ENCODE measurements at regions not wholly inside any gene's neighbourhood (a gene's known extent, or its start where the extent isn't known, plus 50 kb on each side); places are given as distances from the start of the nearest gene placed in this dataset.
"Not testable (repeated sequence)": the region's sequence is repeated elsewhere in the genome, so short reads cannot be mapped to it uniquely, and the experiment has no call there.

DNA sequence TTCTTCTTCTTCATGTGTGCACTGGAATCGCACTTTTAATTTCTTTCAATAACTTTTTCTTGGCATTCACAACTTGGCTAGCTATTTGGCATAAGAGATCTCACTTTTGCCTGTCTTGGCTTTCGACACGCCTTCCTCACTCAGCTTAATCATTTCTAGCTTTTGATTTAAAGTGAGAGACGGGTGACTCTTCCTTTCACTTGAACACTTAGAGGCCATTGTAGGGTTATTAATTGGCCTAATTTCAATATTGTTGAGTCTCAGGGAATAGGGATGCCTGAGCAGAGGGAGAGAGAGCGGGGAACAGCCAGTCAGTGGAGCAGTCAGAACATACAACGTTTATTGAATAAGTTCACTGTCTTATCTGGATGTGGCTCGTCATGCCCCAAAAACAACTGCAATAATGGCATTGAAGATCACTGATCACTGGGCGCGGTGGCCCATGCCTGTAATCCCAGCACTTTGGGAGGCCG is 200.3 kb downstream of the SEC14L1 start:
- no peak for DNase-seq (ENCODE audit: low read depth)

DNA sequence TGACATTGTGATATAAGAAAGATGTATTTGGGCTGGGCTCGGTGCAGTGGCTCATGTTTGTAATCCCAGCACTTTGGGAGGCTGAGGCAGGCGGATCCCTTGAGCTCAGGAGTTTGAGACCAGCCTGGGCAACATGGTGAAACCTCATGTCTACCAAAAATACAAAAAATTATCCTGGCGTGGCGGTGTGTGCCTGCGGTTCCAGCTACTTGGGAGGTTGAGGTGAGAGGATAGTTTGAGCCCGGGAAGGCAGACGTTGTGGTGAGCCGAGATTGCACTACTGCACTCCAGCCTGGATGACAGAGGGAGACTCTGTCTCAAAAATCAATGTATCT is 201.9 kb downstream of the SEC14L1 start:
- DNase-seq (ENCODE audit: low read depth) = not testable (repeated sequence)

DNA sequence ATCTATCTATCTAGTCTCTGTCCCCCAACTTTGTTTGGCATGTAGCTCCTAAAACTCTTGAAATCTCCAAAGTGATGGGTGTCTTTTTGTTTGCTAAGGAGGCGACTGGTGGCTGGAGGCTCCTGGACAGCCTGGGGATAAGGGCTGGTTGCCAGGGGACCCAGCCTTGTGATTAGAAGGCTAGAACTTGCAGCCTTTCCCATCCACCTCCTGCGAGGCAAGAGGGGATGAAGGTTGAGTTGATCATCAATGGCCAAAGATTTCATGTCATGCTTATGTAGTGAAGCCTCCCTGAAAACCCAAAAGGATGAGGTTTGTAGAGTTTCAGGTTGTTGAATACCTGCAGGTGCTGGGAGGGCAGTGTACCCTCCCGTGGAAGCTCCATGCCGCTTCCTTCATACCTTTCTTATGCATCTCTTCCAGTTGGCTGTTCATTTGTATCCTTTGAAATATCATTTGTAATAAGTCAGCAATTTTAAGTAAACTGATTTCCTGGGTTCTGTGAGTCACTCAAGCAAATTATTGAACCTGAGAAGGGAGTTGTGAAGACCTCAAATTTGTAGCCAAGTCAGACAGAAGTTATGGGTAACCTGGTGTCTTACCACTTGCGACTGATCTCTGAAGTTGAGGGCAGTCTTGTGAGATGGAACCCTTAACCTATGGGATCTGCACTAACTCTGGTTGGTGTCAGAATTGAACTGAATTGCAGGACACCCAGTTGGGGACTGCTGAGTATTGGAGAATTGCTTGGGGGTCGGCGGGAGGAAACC is 202.4 kb downstream of the SEC14L1 start:
- no peak for DNase-seq (ENCODE audit: low read depth)

DNA sequence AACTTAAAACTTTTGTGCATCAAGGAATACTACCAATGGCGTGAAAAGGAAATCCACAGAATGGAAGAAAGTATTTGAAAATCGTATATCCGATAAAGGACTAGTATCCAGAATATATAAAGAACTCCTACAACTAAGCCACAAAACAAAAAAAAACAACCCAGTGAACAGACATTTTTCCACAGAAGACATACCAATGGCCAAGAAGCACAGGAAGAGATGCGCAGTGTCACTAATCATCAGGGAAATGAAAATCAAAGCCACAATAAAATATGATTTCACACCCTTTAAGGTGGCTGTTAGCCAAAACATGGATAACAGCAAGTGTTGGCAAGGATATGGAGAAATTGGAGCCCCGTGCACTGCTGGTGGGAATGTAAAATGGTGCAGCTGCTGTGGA is 203.3 kb downstream of the SEC14L1 start:
- no peak for DNase-seq (ENCODE audit: low read depth)

DNA sequence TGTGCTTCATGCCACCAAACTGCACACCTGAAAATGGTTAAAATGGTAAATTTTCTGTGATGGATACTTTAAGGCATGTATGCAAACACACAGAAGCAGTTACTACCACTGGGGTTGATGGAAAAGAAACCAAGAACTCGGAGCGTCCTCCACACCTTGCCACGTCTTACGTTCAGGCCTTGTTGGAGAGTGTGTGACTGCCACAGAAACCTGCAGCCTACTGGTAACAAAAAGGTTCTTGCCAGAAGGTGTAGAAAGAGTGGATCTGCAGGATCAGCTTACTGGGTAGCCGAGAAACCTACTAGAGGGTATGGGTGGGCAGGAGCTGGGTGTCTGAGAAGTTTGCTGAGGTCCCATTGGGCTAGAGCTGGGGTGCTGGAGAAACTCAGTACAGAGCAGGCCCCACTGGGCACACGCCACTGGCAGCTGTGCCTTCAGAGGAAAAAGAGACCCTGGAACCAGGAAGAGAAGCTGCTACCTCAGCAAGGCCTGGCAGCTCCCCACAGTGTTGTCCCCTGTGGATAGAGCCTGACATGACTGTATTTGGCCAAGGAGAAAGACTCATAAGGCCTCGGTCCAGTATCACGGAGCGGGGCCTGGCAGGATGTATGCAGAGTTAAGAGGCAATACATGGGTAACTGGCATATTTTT is 204.6 kb downstream of the SEC14L1 start:
- DNase-seq (ENCODE audit: low read depth) = no peak

DNA sequence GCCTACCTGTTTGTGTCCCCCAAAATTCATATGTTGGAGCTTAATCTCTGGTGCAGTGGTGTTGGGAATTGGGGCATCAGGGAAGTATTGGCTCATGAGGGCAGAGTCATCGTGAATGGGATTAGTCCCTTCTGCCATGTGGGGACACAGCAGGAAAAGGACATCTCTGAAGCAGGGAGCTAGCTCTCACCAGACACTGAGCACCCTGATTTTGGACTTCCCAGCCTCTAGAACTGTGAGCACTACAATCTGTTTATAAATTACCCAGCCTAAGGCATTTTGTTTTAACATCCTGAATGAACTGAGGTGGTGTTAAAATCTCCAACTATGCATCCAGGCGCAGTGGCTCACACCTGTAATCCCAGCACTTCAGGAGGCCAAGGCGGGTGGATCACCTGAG is 206.0 kb downstream of the SEC14L1 start:
- DNase-seq (ENCODE audit: low read depth) = no peak

DNA sequence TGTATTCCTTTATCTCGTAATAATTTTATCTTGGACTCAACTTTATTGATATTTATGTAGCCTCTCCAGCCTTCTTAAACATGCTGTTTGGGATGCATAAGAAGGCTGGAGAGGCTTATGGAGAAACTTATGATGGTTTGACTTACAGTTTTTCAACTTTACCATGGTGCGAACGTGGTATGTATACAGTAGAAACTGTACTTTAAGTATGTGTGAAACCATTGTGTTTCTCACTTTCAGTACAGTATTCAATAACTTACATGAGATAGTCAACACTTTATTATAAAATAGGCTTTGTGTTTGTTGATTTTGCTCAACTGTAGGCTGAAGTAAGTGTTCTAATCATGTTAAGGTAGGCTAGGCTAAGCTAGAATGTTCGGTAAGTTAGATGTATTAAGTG is 206.8 kb downstream of the SEC14L1 start:
- no peak for DNase-seq (ENCODE audit: low read depth)

DNA sequence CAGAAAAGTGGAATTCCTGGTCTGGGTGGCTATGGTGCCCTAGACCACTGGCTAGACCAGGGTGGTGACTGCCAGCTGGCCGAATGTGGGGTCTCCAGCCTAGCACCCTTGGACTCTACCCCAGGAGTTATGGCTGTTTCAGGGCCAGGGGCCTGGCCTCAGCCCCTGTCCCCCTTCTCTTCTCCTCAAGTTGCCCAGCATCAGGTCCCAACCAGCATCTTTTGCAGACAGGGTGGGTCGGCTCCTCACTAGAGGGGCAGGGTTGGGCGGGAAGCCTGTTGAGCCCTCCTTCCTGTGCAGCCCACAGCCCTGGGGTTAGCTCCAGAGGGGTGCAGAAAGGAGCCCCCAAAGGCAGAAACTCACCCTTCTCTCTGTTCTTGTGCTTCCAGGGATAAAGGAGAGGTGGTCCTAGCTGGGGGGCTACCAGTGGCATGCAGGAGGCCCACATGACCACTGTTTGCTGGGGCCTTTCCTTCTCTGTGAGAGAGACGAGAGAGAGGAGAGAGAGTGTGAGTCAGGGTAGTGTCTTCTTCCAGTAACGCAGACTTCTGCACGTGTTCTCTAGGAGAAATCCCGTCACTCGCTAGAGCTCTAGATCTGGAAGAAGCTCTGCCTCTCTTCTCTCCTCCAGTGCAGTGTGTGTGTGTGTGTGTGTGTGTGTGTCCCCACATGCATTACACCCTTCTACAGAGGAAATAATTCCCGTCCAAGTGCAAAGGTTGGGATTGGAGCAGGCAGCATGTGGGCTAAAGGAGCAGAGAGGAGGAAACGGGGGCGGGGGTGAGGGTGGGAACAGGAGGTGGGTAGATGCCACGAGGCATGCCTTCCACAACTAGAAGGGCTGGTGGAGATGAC is 209.4 kb downstream of the SEC14L1 start:
- DNase-seq (ENCODE audit: low read depth) = no peak

DNA sequence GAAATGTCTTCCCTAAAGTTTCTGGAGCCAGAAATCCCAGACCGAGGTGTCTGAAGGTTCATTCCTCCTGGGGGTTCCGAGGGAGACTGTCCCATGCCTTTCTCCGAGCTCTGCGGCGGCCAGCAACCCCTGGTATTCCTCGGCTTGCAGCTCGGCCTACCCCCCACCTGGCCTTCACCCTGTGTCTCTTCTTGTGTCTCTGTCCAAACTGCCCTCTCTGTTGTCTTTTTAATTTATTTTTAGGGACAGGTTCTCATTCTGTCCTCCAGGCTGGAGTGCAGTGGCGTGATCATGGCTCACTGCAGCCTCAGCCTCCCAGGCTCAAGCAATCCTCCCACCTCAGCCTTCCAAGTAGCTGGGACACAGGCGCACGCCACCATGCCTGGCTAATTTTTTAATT is 211.7 kb downstream of the SEC14L1 start:
- no peak for DNase-seq (ENCODE audit: low read depth)

DNA sequence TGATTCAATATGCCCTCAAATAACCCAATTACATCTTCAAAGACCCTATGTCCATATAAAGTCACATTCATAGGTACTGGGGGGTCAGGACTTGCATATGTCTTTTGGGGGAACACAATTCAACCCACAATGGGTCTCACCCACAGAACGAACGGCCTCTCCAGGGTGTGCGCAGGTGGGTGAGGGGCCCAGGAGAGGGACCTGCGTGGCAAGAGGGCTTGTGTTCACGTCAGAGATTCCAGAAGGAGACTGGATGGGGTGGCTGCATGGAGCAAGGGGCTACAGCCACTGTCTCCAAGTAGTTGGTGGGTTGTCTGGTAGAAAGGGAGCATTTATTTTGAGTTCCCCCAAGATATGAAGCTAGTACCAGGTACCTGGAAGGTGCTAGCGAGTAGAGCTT is 212.2 kb downstream of the SEC14L1 start:
- DNase-seq (ENCODE audit: low read depth) = no peak

DNA sequence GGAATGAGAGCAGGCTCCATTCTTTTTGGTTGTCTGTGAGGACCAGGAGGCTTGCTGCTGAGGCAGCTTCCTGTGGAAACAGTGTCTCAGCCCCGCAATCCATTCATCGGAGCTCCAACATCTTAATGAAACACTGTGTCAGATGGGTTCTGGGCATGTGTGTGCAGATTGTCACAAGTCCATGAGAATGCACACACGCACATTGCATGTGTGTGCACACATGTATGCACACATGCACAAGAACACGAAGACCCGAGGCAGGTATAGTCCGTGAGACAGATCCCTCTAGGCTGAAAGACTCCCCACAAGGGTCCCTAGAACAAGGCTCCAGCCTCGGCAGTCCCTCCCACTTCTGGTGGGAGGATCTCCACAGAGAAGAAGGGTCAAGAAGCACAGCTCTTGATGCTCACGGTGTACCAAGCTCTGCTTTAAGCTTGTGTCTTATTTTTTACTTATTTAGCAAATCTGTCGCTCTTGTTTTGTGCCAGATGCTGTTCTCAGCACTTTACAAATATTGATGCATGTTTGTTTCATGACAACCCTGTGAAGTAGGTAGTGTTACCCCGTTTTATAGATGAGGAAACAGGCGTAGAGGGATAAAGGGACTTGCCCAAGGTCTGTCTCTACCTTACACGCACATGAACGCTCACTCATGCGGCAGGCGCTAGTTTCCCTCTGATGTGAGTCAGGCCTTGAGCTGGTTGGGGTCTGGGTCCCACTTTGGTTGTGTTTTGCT is 213.1 kb downstream of the SEC14L1 start:
- no peak for DNase-seq (ENCODE audit: low read depth)

DNA sequence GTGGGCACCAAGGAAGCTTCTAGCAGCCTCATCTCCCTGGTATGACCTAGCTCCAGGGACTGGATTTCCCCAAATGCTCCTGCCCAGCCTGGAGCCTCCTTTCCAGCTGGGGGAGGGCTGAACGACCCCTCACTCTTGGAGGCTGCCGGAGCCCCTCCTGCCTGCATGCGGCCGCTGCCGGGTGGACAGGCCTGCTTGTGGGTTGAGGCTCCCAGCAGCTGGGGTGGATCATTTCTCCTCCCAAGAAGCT is 213.6 kb downstream of the SEC14L1 start:
- no peak for DNase-seq (ENCODE audit: low read depth)

DNA sequence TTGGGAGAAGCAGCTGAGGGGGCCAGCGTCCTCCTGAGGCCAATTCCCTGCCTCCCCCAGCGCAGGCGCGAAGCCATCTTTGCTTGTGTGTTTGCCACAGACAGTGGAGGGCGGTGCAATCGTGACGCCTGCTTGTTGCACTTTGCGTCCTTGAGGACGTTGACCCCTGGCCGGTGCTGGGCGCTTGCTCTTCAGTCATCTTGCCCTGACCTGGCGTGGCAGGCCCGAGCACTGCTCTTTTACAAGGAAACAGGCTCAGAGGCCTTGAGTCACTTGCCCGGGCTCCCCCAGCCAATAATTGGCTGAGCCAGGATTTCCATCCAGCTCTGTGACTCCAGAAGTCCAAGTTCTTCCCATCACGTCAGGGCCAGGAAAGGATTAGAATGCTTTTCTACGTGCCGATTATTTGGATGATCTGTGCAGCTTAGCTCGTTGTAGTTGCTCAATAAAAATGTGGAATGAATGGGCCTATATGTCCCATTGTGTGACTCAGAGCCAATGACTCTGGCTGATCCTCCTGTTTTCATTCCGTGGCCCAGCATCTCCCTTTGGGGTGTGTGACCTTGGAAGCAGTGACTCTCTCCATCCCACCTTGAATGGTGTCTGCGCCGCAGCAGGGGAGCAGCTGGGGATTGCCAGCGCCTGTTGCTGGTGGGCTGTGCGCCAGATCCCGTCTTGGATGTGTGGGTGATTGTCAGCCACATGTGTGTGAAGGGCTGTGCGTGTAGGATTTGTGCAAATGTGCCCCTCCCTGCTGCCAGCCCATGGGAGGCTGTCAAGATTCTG is 214.1 kb downstream of the SEC14L1 start:
- no peak for DNase-seq (ENCODE audit: low read depth)

DNA sequence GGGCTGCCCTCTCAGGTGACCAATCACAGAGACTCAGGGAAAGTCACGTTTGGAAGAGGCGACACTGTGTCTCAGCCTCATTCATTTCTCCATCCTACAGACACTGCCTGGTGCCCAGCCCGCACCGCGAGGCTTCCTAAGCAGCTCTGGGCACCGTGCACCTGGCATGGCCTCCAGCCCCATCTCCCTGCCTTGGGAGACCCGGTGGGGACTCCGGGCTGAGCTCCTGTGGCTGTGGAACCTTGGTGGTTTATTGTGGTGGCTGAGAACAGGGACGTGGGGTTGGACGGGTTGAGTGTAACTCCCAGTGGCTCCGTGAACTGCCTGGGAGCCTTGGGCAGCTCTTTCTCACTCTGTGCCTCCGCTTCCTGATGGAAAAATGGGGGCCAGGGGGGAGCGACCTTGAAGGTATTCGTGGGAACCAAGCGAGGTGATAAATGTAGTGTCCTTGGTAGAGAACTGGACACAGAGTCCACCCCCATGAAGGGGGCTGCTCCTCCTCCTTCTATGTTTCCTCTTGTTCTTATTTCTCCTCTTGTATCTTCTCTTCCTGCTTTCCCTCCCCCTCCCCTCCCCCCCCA is 215.4 kb downstream of the SEC14L1 start:
- no peak for DNase-seq (ENCODE audit: low read depth)

DNA sequence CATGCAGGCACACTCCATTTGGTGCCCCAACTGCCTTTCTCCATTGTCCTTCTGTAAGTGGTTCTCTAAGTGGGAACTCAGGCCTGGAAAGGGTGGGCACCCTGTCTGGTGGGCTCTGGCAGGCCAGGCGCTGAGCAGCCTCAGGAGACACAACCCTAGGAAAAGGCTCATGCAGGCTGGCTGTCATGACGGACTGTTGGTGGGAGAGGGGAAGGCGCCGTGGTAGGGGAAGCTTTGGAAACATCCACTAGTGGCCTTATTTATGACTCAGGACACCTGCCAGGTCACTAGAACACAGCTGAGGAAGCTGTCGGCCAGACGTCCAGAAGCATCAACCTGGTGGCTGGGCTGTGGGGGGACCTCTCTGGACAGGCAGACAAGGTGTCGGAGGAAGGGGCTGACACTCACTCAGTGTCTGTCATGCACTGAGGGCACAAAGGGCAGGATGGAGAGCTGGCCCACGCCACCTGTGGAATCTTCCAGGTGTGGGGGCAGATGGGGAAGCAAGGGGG is 216.0 kb downstream of the SEC14L1 start:
- DNase-seq (ENCODE audit: low read depth) = no peak

DNA sequence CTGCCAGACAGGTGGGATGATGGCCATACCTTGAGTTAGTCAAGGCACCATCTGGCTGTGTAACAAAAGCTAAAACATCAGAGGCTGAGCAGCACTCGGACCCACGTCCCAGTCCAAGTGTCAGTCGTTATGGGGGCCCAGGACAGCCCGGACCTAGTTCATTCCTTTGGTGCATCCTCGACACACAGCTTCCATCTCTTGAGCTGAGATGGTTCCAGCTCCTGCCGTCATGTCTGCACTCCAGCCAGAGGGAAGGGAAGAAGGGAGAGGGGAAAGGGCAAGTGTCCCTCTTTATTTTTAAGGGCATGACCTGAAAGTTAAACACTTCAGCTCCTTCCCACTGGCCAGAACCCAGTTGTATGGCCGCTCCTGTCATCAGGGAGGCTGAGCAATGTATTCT is 218.0 kb downstream of the SEC14L1 start:
- no peak for DNase-seq (ENCODE audit: low read depth)

DNA sequence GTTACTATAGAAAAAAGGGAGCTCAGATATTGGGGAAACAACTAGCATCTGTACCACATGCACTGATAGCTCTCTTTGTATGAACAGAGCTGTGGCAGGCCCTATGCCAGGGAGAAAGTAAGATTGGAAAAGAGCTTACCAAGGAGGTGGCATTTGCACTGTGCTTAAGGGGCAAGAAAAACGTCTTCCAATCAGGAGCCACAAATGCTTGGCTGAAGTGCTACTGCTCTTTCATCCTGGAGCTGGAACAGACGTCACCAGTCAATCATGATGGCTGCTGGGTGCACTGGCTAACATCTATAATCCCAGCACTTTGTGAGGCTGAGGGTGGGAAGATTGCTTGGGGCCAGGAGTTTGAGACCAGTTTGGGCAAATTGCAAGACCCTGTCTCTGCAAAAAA is 218.5 kb downstream of the SEC14L1 start:
- DNase-seq (ENCODE audit: low read depth) = no peak

DNA sequence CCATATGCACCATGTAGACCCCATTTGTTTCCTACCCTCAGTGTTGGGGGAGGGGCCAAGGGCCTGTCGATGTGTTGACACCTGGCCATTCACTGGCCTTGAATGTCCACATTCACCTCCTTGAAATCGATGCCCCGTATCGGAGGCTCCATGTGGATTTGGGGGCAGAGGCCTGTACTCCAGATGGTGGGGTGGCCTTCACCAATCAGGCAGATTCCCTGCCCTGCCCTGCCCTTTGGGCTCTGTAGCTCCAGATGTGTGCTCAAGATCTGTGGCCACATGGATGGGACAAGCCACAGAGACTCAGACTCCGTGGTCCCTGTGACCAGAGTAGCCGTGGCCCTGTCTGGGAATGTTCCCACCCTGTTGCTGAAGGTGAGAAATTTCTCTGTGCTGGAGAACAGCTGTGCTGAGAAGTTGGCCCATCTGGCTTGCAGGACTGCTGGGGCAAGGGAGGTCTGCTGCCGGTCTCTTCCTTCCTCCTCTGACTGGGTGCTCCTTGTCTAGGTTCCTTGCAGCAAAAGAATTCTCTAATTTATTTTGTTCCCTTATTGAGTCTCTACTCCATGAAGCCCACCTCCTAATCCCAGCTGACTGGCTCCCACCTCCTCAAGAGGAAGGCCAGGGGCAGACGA is 221.3 kb downstream of the SEC14L1 start:
- no peak for DNase-seq (ENCODE audit: low read depth)

DNA sequence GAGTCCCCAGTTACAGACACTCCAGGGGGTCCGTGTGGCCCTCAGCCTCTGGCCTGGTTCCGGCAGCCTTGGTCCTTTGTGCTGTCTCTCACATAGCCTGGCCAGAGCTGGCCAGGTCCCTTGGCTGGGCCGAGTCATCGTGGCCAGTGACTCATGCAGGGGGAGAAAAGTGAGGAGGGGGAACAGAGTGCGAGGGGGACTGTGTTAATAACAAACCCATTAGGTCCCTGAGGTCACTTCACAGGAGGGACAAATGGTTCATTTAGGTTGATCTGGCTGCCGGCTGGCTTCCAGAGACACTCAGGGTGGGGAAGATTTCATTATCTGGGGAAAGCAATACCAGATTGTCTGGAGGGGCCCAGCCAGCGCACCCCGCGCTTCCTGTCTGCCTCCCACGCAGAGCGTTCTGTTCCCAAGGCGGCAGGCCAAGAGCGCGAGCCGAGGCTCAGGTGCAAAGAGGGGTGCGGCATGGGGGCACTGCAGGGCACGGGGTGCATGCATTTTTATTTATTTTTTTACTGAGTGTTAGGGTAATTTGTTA is 223.1 kb downstream of the SEC14L1 start:
- DNase-seq (ENCODE audit: low read depth) = no peak

DNA sequence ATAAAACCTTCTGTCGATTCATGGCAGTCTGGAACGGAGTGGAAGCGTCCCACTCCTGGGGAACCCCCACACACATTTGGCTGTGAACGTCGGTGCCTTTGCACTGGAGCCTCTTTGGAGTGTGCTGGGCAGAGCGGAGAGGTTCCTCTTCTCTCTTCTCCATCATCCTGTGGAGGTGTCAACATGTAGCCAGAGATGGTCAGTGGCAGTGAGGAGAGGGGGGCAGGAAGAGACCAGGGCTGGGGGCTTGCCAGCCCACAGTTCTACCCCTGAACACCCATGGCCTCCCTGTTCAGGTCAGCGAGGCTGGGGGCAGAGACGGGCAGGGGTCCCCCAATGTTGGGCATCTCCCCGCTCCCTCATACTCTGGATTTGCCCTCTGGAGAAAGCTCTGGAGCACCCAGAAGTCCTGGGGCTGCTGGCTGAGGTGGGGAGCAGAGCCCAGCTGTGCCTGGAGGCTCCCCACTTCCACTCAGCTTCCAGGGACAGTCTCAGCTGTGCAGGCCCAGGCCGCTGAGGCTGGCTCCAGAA is 223.7 kb downstream of the SEC14L1 start:
- DNase-seq (ENCODE audit: low read depth) = no peak

All from T follicular helper cell (primary cell).